B cell (primary cell): ENCODE measurements at regions not wholly inside any gene's neighbourhood (a gene's known extent, or its start where the extent isn't known, plus 50 kb on each side); places are given as distances from the start of the nearest gene placed in this dataset.

ENCODE experiments used
- ATAC-seq: fragments of 200-7000 bp; cut with Tn5 transposase; one replicate; pipeline ENCODE4 v1.10.0; 2021; ENCODE audit warnings: low read depth, mild to moderate bottlenecking, moderate number of reproducible peaks, moderate library complexity
- CTCF ChIA-PET: fragments of 350-600 bp; sonication (Branson Sonifier 250); formaldehyde crosslinking; loops from one replicate; lab custom pipeline; 2021; ENCODE audit warnings: antibody characterized with exemption, inconsistent platforms; lab: Charles Lee
- POLR2A ChIA-PET: fragments of 350-600 bp; sonication (Branson Sonifier 250); formaldehyde crosslinking; loops from one replicate; lab custom pipeline; 2021; ENCODE audit warnings: antibody characterized with exemption; lab: Charles Lee
- DNase-seq: peaks from one replicate; pipeline ENCODE4 v3.0.0; 2013
- H2AFZ ChIP-seq: 2 replicates; pipeline ENCODE4 v1.6.1; 2012; ENCODE audit warnings: mild to moderate bottlenecking, low read depth, low read length; ENCODE audit not compliant: insufficient read depth, poor library complexity, severe bottlenecking
- H3K27ac ChIP-seq, 2 donors: 1 replicate in 1 of 2; 2 replicates in 1 of 2; pipeline ENCODE4 v1.5.1; 2012 to 2013; ENCODE audit warnings: low read length in 2 of 2, mild to moderate bottlenecking in 2 of 2, moderate library complexity in 1 of 2
- H3K27me3 ChIP-seq, 4 experiments: fragments of 200-600 bp in 1 of 4; sonication (generic) in 1 of 4; replicated peaks in 1 of 4; 1 replicate in 2 of 4; 2 replicates in 2 of 4; pipeline versions ENCODE4 v1.6.1 to v1.7.0; 2013 to 2016; ENCODE audit warnings: low read length in 3 of 4, mild to moderate bottlenecking in 2 of 4, mixed read lengths in 1 of 4, moderate library complexity in 1 of 4; ENCODE audit not compliant: insufficient read depth in 4 of 4, control insufficient read depth in 3 of 4; ENCODE audit errors: control extremely low read depth in 1 of 4
- H3K36me3 ChIP-seq, 2 experiments: replicated peaks in 1 of 2; 1 replicate in 1 of 2; 2 replicates in 1 of 2; pipeline versions ENCODE4 v1.6.1 to v1.7.1; 2013; ENCODE audit warnings: low read length in 1 of 2; ENCODE audit not compliant: insufficient read depth in 2 of 2, control insufficient read depth in 1 of 2; ENCODE audit errors: control extremely low read depth in 1 of 2, extremely low read depth in 1 of 2
- H3K4me1 ChIP-seq, 2 donors: fragments of 200-600 bp in 1 of 2; sonication (generic) in 1 of 2; 1 replicate in 1 of 2; 2 replicates in 1 of 2; pipeline versions ENCODE4 v1.5.1 to v1.6.1; 2013 to 2017; ENCODE audit warnings: low read length in 2 of 2; ENCODE audit not compliant: control insufficient read depth in 2 of 2, insufficient read depth in 2 of 2
- H3K4me2 ChIP-seq: replicated peaks from 2 replicates; pipeline ENCODE3; 2012; ENCODE audit warnings: mild to moderate bottlenecking, low read depth, low read length; ENCODE audit not compliant: poor library complexity, severe bottlenecking
- H3K4me3 ChIP-seq, 5 experiments: fragments of 200-600 bp in 1 of 5; sonication (generic) in 1 of 5; 1 replicate in 3 of 5; 2 replicates in 2 of 5; pipeline versions ENCODE4 v1.5.1 to v1.7.0; 2011 to 2016; ENCODE audit warnings: low read length in 4 of 5, mild to moderate bottlenecking in 4 of 5, low read depth in 2 of 5, control low read depth in 1 of 5, moderate library complexity in 1 of 5; ENCODE audit not compliant: insufficient read depth in 1 of 5; ENCODE audit errors: control extremely low read depth in 1 of 5, extremely low read depth in 1 of 5
- H3K79me2 ChIP-seq: fragments of 200-600 bp; sonication (generic); one replicate; pipeline ENCODE4 v1.6.0; 2016; ENCODE audit warnings: low read length; ENCODE audit not compliant: control insufficient read depth, insufficient read depth
- H3K9ac ChIP-seq: fragments of 200-600 bp; sonication (generic); 2 replicates; pipeline ENCODE4 v1.6.1; 2017; ENCODE audit warnings: mild to moderate bottlenecking, low read length, moderate library complexity
- H3K9me3 ChIP-seq, 3 donors: one replicate each; pipeline versions ENCODE4 v1.6.1 to v1.7.1; 2013; ENCODE audit warnings: low read length in 2 of 3; ENCODE audit not compliant: control insufficient read depth in 2 of 3, insufficient read depth in 1 of 3; ENCODE audit errors: control extremely low read depth in 1 of 3
- H4K20me1 ChIP-seq: 2 replicates; pipeline ENCODE4 v1.6.0; 2012; ENCODE audit warnings: mild to moderate bottlenecking, low read length; ENCODE audit not compliant: insufficient read depth, control insufficient read depth, poor library complexity, severe bottlenecking
- H3K27ac Mint-ChIP-seq: one replicate; pipeline ENCODE4 v1.8.0; 2021; ENCODE audit warnings: mixed read lengths
- H3K27me3 Mint-ChIP-seq: one replicate; pipeline ENCODE4 v1.8.0; 2021; ENCODE audit warnings: mixed read lengths
- H3K4me1 Mint-ChIP-seq: one replicate; pipeline ENCODE4 v1.8.0; 2021; ENCODE audit warnings: mixed read lengths
- H3K4me3 Mint-ChIP-seq: one replicate; pipeline ENCODE4 v1.8.0; 2021; ENCODE audit warnings: mixed read lengths
- H3K9me3 Mint-ChIP-seq: one replicate; pipeline ENCODE4 v1.8.0; 2022; ENCODE audit warnings: mixed read lengths; ENCODE audit not compliant: insufficient read depth
- CTCF ChIP-seq: fragments of 200-600 bp; IDR thresholded peaks from one replicate; pipeline ENCODE4 v1.8.0; 2022; ENCODE audit warnings: antibody characterized with exemption, mild to moderate bottlenecking
- EZH2 ChIP-seq: IDR thresholded peaks from 2 replicates; pipeline ENCODE4 v1.6.1; 2012; ENCODE audit warnings: borderline replicate concordance, low read depth, mild to moderate bottlenecking, moderate library complexity, low read length; ENCODE audit not compliant: insufficient read depth, poor library complexity, severe bottlenecking
- WGBS: methylation state at CpG from one replicate; pipeline ENCODE4 v1.1.5; 2013; ENCODE audit warnings: missing lambda C conversion rate; ENCODE audit not compliant: insufficient coverage; 5-methylcytosine and 5-hydroxymethylcytosine counted together
- intact Hi-C: fragments of 100-400 bp; cut with micrococcal nuclease; formaldehyde crosslinking; loops from one replicate; pipeline ENCODE4 v1.10.0; 2022

DNA sequence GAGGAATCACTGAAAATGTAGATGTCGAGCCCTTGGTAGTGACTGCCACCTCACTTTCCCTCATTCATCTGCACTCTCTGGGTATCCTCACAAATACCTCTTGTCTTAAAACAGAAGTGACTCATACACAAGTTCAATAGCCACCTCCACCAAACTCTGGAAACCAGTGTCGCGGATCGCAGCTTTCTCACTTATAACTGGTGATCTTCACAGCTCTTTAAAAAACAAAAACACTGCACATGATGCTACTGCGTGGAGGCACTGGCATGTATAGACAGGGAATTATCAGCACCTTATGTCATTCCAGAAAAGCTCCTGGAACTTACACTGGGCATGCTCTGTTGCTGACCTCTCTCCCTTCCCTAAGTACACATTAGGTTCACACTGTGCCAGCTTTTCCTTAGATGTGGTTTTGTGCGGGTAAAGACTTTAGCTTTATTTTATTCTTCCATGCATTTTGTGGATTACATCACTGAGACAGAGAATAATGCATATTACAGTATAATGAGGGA lies 425.5 kb upstream of the CADM1 start:
- no peaks in the 10 kb centered on the region for H3K79me2 ChIP-seq
- H3K4me3 ChIP-seq, result no peak overlapping the region
- Mint-ChIP-seq H3K4me1 (peaks cover 33% of the 10 kb centered on the region), H3K27me3 (no peaks in the 10 kb centered on the region), H3K4me3 (no peak overlapping the region), H3K27ac (no peak overlapping the region), H3K9me3 (no peaks in the 10 kb centered on the region)
- no peak overlapping the region for H3K27ac ChIP-seq
- no peak overlapping the region for H3K4me2 ChIP-seq
- no peak overlapping the region for H3K9ac ChIP-seq
- intact Hi-C loops, result no loop called here
- ChIA-PET CTCF (no interaction called here), POLR2A (no interaction called here)
- TF ChIP-seq EZH2 (no peak), CTCF (no peak)
- no peak overlapping the region for H2AFZ ChIP-seq
- ATAC-seq, result no peak
- WGBS, result 79% methylated on average over 4 of the region's 6 CpGs
- no peaks in the 10 kb centered on the region for H3K36me3 ChIP-seq
- peaks cover 0 to 26% of the 10 kb centered on the region in 2 donors for H3K4me1 ChIP-seq
- H3K9me3 ChIP-seq, result peaks cover 0 to 5% (median 0%) of the 10 kb centered on the region in 3 donors
- H4K20me1 ChIP-seq, result no peaks in the 10 kb centered on the region
- no peaks in the 10 kb centered on the region for H3K27me3 ChIP-seq
- no peak for DNase-seq

DNA sequence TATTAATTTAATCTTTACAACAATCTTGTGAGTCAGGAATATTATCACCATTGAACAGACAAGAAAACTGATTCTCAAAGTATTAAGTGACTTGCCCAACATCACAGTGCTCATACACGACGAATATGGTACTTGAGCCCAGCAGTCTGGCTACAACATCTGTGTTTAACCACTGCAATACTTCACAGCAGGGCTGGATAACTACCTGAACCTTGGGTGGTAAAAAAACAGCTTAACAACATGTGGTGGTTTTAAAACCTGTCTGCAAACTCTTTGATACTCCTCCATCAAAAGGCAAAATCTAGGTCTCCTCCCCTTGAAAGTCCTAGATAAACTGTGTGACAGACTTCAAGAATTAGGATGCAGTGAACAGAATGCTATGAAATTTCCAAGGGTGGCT lies 424.6 kb upstream of the CADM1 start:
- H3K4me3 Mint-ChIP-seq, result no peak overlapping the region
- no peak for ATAC-seq
- peaks cover 34% of the 10 kb centered on the region for H3K4me1 Mint-ChIP-seq
- Histone ChIP-seq H3K4me3 (no peak overlapping the region), H3K4me2 (no peak overlapping the region), H3K27ac (no peak overlapping the region), H3K9me3 (peaks cover 0 to 5% (median 0%) of the 10 kb centered on the region in 3 donors), H4K20me1 (no peaks in the 10 kb centered on the region), H3K9ac (no peak overlapping the region), H3K27me3 (no peaks in the 10 kb centered on the region), H3K36me3 (no peaks in the 10 kb centered on the region), H3K79me2 (no peaks in the 10 kb centered on the region), H2AFZ (no peak overlapping the region), H3K4me1 (peaks cover 0 to 27% of the 10 kb centered on the region in 2 donors)
- no peaks in the 10 kb centered on the region for H3K27me3 Mint-ChIP-seq
- H3K9me3 Mint-ChIP-seq, result no peaks in the 10 kb centered on the region
- WGBS, result 100% methylated on average over 2 of the region's 2 CpGs
- POLR2A ChIA-PET, result no interaction called here
- no peak for DNase-seq
- CTCF ChIA-PET, result no interaction called here
- intact Hi-C loops, result no loop called here
- no peak for TF ChIP-seq EZH2
- TF ChIP-seq CTCF, result no peak
- H3K27ac Mint-ChIP-seq, result no peak overlapping the region
